ENCODE measurements at regions not wholly inside any gene's neighbourhood (a gene's known extent, or its start where the extent isn't known, plus 50 kb on each side); places are given as distances from the start of the nearest gene placed in this dataset.
"Not testable (repeated sequence)": the region's sequence is repeated elsewhere in the genome, so short reads cannot be mapped to it uniquely, and the experiment has no call there.

- ChIA-PET POLR2A (no interaction called here), CTCF (no interaction called here)
- Histone ChIP-seq H3K27ac (ENCODE audit: low read length in 2 of 2) (no peak overlapping the region), H3K4me1 (ENCODE audit: control insufficient read depth in 2 of 2, insufficient read depth in 2 of 2, low read length in 2 of 2) (no peaks in the 10 kb centered on the region), H2AFZ (ENCODE audit: insufficient read depth, low read depth, low read length, poor library complexity, severe bottlenecking) (no peak overlapping the region), H3K36me3 (replicated peaks in 1 of 2; ENCODE audit: control extremely low read depth in 1 of 2, control insufficient read depth in 1 of 2, extremely low read depth in 1 of 2, insufficient read depth in 2 of 2, low read length in 1 of 2) (no peaks in the 10 kb centered on the region), H3K4me3 (ENCODE audit: control extremely low read depth in 1 of 5, extremely low read depth in 1 of 5, insufficient read depth in 1 of 5, low read depth in 2 of 5, low read length in 4 of 5) (no peak overlapping the region), H3K9me3 (ENCODE audit: control extremely low read depth in 1 of 3, control insufficient read depth in 2 of 3, insufficient read depth in 1 of 3, low read length in 2 of 3) (no peaks in the 10 kb centered on the region), H3K9ac (ENCODE audit: low read length) (no peak overlapping the region), H4K20me1 (ENCODE audit: control insufficient read depth, insufficient read depth, low read length, poor library complexity, severe bottlenecking) (no peaks in the 10 kb centered on the region), H3K79me2 (ENCODE audit: control insufficient read depth, insufficient read depth, low read length) (no peaks in the 10 kb centered on the region), H3K4me2 (replicated peaks; ENCODE audit: low read depth, low read length, poor library complexity, severe bottlenecking) (no peak overlapping the region), H3K27me3 (replicated peaks in 1 of 4; ENCODE audit: control extremely low read depth in 1 of 4, control insufficient read depth in 3 of 4, insufficient read depth in 4 of 4, low read length in 3 of 4) (no peaks in the 10 kb centered on the region)
- no peak for ATAC-seq (ENCODE audit: low read depth)
- Mint-ChIP-seq H3K27me3 (no peaks in the 10 kb centered on the region), H3K9me3 (ENCODE audit: insufficient read depth) (no peaks in the 10 kb centered on the region), H3K4me1 (no peaks in the 10 kb centered on the region), H3K4me3 (no peak overlapping the region), H3K27ac (no peak overlapping the region)
- no peak for DNase-seq
- 91% methylated on average over 7 of the region's 14 CpGs for WGBS (ENCODE audit: insufficient coverage)
- TF ChIP-seq CTCF (IDR thresholded peaks at IDR 0.05): no peak
- TF ChIP-seq EZH2 (IDR thresholded peaks at IDR 0.05; ENCODE audit: borderline replicate concordance, insufficient read depth, low read depth, low read length, poor library complexity, severe bottlenecking): no peak
- intact Hi-C loops (cut with micrococcal nuclease): no loop called here
These were observed 197.3 kb upstream of the FOLH1 start for GRCh38 chr11:49405743-49406142.

- H3K27me3 Mint-ChIP-seq; H2AFZ ChIP-seq (ENCODE audit: insufficient read depth, low read depth, low read length, poor library complexity, severe bottlenecking); H3K27me3 ChIP-seq (replicated peaks in 1 of 4; ENCODE audit: control extremely low read depth in 1 of 4, control insufficient read depth in 3 of 4, insufficient read depth in 4 of 4, low read length in 3 of 4); POLR2A ChIA-PET; H3K9me3 ChIP-seq (ENCODE audit: control extremely low read depth in 1 of 3, control insufficient read depth in 2 of 3, insufficient read depth in 1 of 3, low read length in 2 of 3); H3K9ac ChIP-seq (ENCODE audit: low read length); ATAC-seq (ENCODE audit: low read depth); CTCF ChIA-PET; DNase-seq; intact Hi-C loops (cut with micrococcal nuclease); H3K4me1 ChIP-seq (ENCODE audit: control insufficient read depth in 2 of 2, insufficient read depth in 2 of 2, low read length in 2 of 2); H3K4me3 Mint-ChIP-seq; H3K36me3 ChIP-seq (replicated peaks in 1 of 2; ENCODE audit: control extremely low read depth in 1 of 2, control insufficient read depth in 1 of 2, extremely low read depth in 1 of 2, insufficient read depth in 2 of 2, low read length in 1 of 2); H3K27ac Mint-ChIP-seq; H4K20me1 ChIP-seq (ENCODE audit: control insufficient read depth, insufficient read depth, low read length, poor library complexity, severe bottlenecking); H3K27ac ChIP-seq (ENCODE audit: low read length in 2 of 2); H3K9me3 Mint-ChIP-seq (ENCODE audit: insufficient read depth); H3K4me1 Mint-ChIP-seq; H3K4me2 ChIP-seq (replicated peaks; ENCODE audit: low read depth, low read length, poor library complexity, severe bottlenecking); H3K79me2 ChIP-seq (ENCODE audit: control insufficient read depth, insufficient read depth, low read length); H3K4me3 ChIP-seq (ENCODE audit: control extremely low read depth in 1 of 5, extremely low read depth in 1 of 5, insufficient read depth in 1 of 5, low read depth in 2 of 5, low read length in 4 of 5): not testable (repeated sequence)
These were observed 187.4 kb upstream of the FOLH1 start for GRCh38 chr11:49395789-49396188.

- H3K4me3 ChIP-seq (ENCODE audit: control extremely low read depth in 1 of 5, extremely low read depth in 1 of 5, insufficient read depth in 1 of 5, low read depth in 2 of 5, low read length in 4 of 5); H3K9me3 Mint-ChIP-seq (ENCODE audit: insufficient read depth); H3K27ac Mint-ChIP-seq; DNase-seq; H3K9me3 ChIP-seq (ENCODE audit: control extremely low read depth in 1 of 3, control insufficient read depth in 2 of 3, insufficient read depth in 1 of 3, low read length in 2 of 3); ATAC-seq (ENCODE audit: low read depth); H3K36me3 ChIP-seq (replicated peaks in 1 of 2; ENCODE audit: control extremely low read depth in 1 of 2, control insufficient read depth in 1 of 2, extremely low read depth in 1 of 2, insufficient read depth in 2 of 2, low read length in 1 of 2); H3K79me2 ChIP-seq (ENCODE audit: control insufficient read depth, insufficient read depth, low read length); H4K20me1 ChIP-seq (ENCODE audit: control insufficient read depth, insufficient read depth, low read length, poor library complexity, severe bottlenecking); CTCF ChIA-PET; H3K27me3 ChIP-seq (replicated peaks in 1 of 4; ENCODE audit: control extremely low read depth in 1 of 4, control insufficient read depth in 3 of 4, insufficient read depth in 4 of 4, low read length in 3 of 4); H2AFZ ChIP-seq (ENCODE audit: insufficient read depth, low read depth, low read length, poor library complexity, severe bottlenecking); intact Hi-C loops (cut with micrococcal nuclease); H3K4me1 Mint-ChIP-seq; H3K27me3 Mint-ChIP-seq; H3K27ac ChIP-seq (ENCODE audit: low read length in 2 of 2); H3K4me3 Mint-ChIP-seq; H3K9ac ChIP-seq (ENCODE audit: low read length); H3K4me1 ChIP-seq (ENCODE audit: control insufficient read depth in 2 of 2, insufficient read depth in 2 of 2, low read length in 2 of 2); H3K4me2 ChIP-seq (replicated peaks; ENCODE audit: low read depth, low read length, poor library complexity, severe bottlenecking); POLR2A ChIA-PET: not testable (repeated sequence)
- WGBS (ENCODE audit: insufficient coverage): 82% methylated on average over 2 of the region's 5 CpGs
These were observed 182.0 kb upstream of the FOLH1 start for GRCh38 chr11:49390362-49390761.
